PC-9 (cell line): ENCODE measurements at regions not wholly inside any gene's neighbourhood (a gene's known extent, or its start where the extent isn't known, plus 50 kb on each side); places are given as distances from the start of the nearest gene placed in this dataset.

Source experiments
- BruUV-seq: library from RNA; stranded (reverse); fragments of 400-500 nt; replicated peaks from 2 replicates; lab custom pipeline; 2021; lab: Mats Ljungman, UMichigan
- CTCF ChIA-PET: fragments of 300-600 bp; sonication (Branson Sonifier 250); formaldehyde crosslinking; loops from one replicate; lab custom pipeline; 2022; ENCODE audit warnings: antibody characterized with exemption; lab: Charles Lee
- POLR2A ChIA-PET: fragments of 300-600 bp; sonication (Branson Sonifier 250); formaldehyde crosslinking; loops from one replicate; lab custom pipeline; 2022; ENCODE audit warnings: antibody characterized with exemption; ENCODE audit not compliant: unreplicated experiment; lab: Charles Lee
- DNase-seq, 2 experiments: peaks; one replicate each; pipeline versions ENCODE4 v3.0.0 to v3.0.0-alpha.2; 2015 to 2022; ENCODE audit warnings: mixed read lengths in 1 of 2
- H2AFZ ChIP-seq: fragments of 200-600 bp; sonication (generic); 2 replicates; pipeline ENCODE4 v1.8.1; 2017; ENCODE audit warnings: antibody characterized with exemption
- H3F3A ChIP-seq: fragments of 200-600 bp; sonication (generic); 2 replicates; pipeline ENCODE4 v1.8.1; 2017; ENCODE audit warnings: antibody characterized with exemption, mild to moderate bottlenecking, low read depth; ENCODE audit not compliant: insufficient read depth
- H3K27ac ChIP-seq: fragments of 200-600 bp; sonication (generic); 2 replicates; pipeline ENCODE4 v1.6.1; 2016; ENCODE audit warnings: mixed run types
- H3K27me3 ChIP-seq: fragments of 200-600 bp; sonication (generic); 2 replicates; pipeline ENCODE4 v1.6.1; 2016; ENCODE audit warnings: low read depth, mixed run types; ENCODE audit not compliant: insufficient read depth
- H3K36me3 ChIP-seq: fragments of 200-600 bp; sonication (generic); 2 replicates; pipeline ENCODE4 v1.6.1; 2016; ENCODE audit warnings: low read depth, mixed run types
- H3K4me1 ChIP-seq: fragments of 200-600 bp; sonication (generic); replicated peaks from 2 replicates; pipeline ENCODE4 v1.6.1; 2016; ENCODE audit warnings: mixed run types; ENCODE audit not compliant: insufficient read depth
- H3K4me2 ChIP-seq: fragments of 200-600 bp; sonication (generic); 2 replicates; pipeline ENCODE4 v1.6.1; 2017; ENCODE audit warnings: mixed run types
- H3K4me3 ChIP-seq: fragments of 200-600 bp; sonication (generic); 2 replicates; pipeline ENCODE4 v1.6.1; 2016; ENCODE audit warnings: mixed run types
- H3K79me2 ChIP-seq: fragments of 200-600 bp; sonication (generic); 2 replicates; pipeline ENCODE4 v1.6.1; 2017; ENCODE audit warnings: low read depth, mixed run types
- H3K9me2 ChIP-seq: fragments of 200-600 bp; sonication (generic); 2 replicates; pipeline ENCODE4 v1.8.1; 2017; ENCODE audit warnings: mild to moderate bottlenecking; ENCODE audit not compliant: insufficient read depth
- H3K9me3 ChIP-seq: fragments of 200-600 bp; sonication (generic); 2 replicates; pipeline ENCODE4 v1.8.1; 2016; ENCODE audit warnings: low read depth; ENCODE audit not compliant: insufficient read depth
- H4K20me1 ChIP-seq: fragments of 200-600 bp; sonication (generic); 2 replicates; pipeline ENCODE4 v1.8.1; 2017; ENCODE audit not compliant: insufficient read depth
- EZH2 ChIP-seq: fragments of 200-600 bp; sonication (generic); IDR thresholded peaks from 2 replicates; pipeline ENCODE4 v1.8.0; 2017; ENCODE audit warnings: antibody characterized with exemption, low read depth
- intact Hi-C: fragments of 100-400 bp; cut with micrococcal nuclease; formaldehyde crosslinking; loops from one replicate; pipeline ENCODE4 v1.10.0; 2022; ENCODE audit not compliant: unreplicated experiment
- TF ChIP-seq, protein P1 (sequence below): fragments of 200-600 bp; sonication (generic); conservative IDR thresholded peaks from 2 replicates; pipeline ENCODE4 v1.6.1; 2017; ENCODE audit warnings: mixed run types, antibody characterized with exemption, mild to moderate bottlenecking, moderate library complexity

- no peaks in the 10 kb centered on the region for H3K9me3 ChIP-seq
- no peak for DNase-seq
- no peak overlapping the region for H3K27ac ChIP-seq
- H3K4me1 ChIP-seq, result no peaks in the 10 kb centered on the region
- POLR2A ChIA-PET, result no interaction called here
- no peaks in the 10 kb centered on the region for H4K20me1 ChIP-seq
- no peaks in the 10 kb centered on the region for H3K36me3 ChIP-seq
- no peak overlapping the region for H3K4me2 ChIP-seq
- intact Hi-C loops, result no loop called here
- H3K79me2 ChIP-seq, result no peaks in the 10 kb centered on the region
- H3K9me2 ChIP-seq, result no peaks in the 10 kb centered on the region
- no peak overlapping the region for H2AFZ ChIP-seq
- no peaks in the 10 kb centered on the region for H3F3A ChIP-seq
- peaks cover 38% of the 10 kb centered on the region; the same call in 1 of the 2 replicates for H3K27me3 ChIP-seq
- CTCF ChIA-PET, result no interaction called here
- H3K4me3 ChIP-seq, result no peak overlapping the region
- BruUV-seq, result no TSS peak
- TF ChIP-seq EZH2, result no peak
- TF ChIP-seq, protein P1, sequence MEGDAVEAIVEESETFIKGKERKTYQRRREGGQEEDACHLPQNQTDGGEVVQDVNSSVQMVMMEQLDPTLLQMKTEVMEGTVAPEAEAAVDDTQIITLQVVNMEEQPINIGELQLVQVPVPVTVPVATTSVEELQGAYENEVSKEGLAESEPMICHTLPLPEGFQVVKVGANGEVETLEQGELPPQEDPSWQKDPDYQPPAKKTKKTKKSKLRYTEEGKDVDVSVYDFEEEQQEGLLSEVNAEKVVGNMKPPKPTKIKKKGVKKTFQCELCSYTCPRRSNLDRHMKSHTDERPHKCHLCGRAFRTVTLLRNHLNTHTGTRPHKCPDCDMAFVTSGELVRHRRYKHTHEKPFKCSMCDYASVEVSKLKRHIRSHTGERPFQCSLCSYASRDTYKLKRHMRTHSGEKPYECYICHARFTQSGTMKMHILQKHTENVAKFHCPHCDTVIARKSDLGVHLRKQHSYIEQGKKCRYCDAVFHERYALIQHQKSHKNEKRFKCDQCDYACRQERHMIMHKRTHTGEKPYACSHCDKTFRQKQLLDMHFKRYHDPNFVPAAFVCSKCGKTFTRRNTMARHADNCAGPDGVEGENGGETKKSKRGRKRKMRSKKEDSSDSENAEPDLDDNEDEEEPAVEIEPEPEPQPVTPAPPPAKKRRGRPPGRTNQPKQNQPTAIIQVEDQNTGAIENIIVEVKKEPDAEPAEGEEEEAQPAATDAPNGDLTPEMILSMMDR, result no peak
Measured at GRCh38 chr9:61673247-61673646, 483.4 kb downstream of the SPATA31A7 start.

GRCh38 chr9:61673664-61674381, 484.0 kb downstream of the SPATA31A7 start:
- BruUV-seq, result no TSS peak
- no peaks in the 10 kb centered on the region for H4K20me1 ChIP-seq
- H3K4me1 ChIP-seq, result no peaks in the 10 kb centered on the region
- no peak overlapping the region for H3K27ac ChIP-seq
- intact Hi-C loops, result no loop called here
- no peak for DNase-seq
- ChIA-PET POLR2A (no interaction called here), CTCF (no interaction called here)
- H3K79me2 ChIP-seq, result no peaks in the 10 kb centered on the region
- H3K27me3 ChIP-seq, result peaks cover 34% of the 10 kb centered on the region; the same call in 1 of the 2 replicates
- no peak overlapping the region for H3K4me3 ChIP-seq
- H2AFZ ChIP-seq, result no peak overlapping the region
- no peaks in the 10 kb centered on the region for H3F3A ChIP-seq
- TF ChIP-seq EZH2, result no peak
- TF ChIP-seq, protein P1, result no peak
- H3K4me2 ChIP-seq, result no peak overlapping the region
- H3K36me3 ChIP-seq, result no peaks in the 10 kb centered on the region
- no peaks in the 10 kb centered on the region for H3K9me3 ChIP-seq
- H3K9me2 ChIP-seq, result no peaks in the 10 kb centered on the region

DNA sequence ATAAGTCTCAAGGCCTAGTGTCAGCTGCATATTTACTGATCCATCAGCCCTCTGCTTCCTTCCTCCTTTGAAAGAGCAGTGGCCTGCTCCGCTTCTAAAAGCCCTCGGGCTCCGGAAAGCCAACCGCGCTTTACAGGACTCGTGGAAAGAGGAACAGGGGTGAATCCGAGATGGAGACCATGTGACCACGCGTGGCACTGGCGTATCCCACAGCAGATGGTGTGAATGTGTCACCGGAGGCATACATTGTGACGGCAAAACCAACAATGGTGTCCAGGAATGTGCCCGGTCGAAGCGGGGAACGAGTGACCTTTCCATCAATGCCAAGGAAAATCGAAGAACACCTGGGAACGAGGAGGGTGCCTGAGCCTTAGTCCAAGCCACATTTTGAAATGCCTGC, 484.6 kb downstream of the SPATA31A7 start:
- no peak for DNase-seq
- Histone ChIP-seq H3K79me2 (no peaks in the 10 kb centered on the region), H3K9me2 (no peaks in the 10 kb centered on the region), H3K4me1 (no peaks in the 10 kb centered on the region), H3K4me3 (no peak overlapping the region), H3F3A (no peaks in the 10 kb centered on the region), H3K27ac (no peak overlapping the region), H3K27me3 (peaks cover 28% of the 10 kb centered on the region; the same call in 1 of the 2 replicates), H3K36me3 (no peaks in the 10 kb centered on the region), H3K4me2 (no peak overlapping the region), H3K9me3 (no peaks in the 10 kb centered on the region), H4K20me1 (no peaks in the 10 kb centered on the region), H2AFZ (no peak overlapping the region)
- no peak for TF ChIP-seq EZH2
- TF ChIP-seq, protein P1, result no peak
- ChIA-PET CTCF (no interaction called here), POLR2A (no interaction called here)
- intact Hi-C loops, result no loop called here
- no TSS peak for BruUV-seq
